Calu3 (cell line): ENCODE measurements at regions not wholly inside any gene's neighbourhood (a gene's known extent, or its start where the extent isn't known, plus 50 kb on each side); places are given as distances from the start of the nearest gene placed in this dataset.
A peak's percentile ranks its signal among the peaks of the same experiment; 100 is the strongest.

Experiments used
- BruUV-seq: library from RNA; stranded (reverse); fragments of 400-500 nt; replicated peaks from 2 replicates; lab custom pipeline; 2021; lab: Mats Ljungman, UMichigan
- CTCF ChIA-PET: fragments of 300-600 bp; sonication (Branson Sonifier 250); formaldehyde crosslinking; loops from one replicate; lab custom pipeline; 2022; ENCODE audit warnings: antibody characterized with exemption; lab: Charles Lee
- DNase-seq: peaks from one replicate; pipeline ENCODE4 v3.0.0; 2022
- H3K27ac Mint-ChIP-seq: one replicate; pipeline ENCODE4 v1.8.0; 2022; ENCODE audit warnings: mixed read lengths; ENCODE audit not compliant: unreplicated experiment
- H3K27me3 Mint-ChIP-seq: one replicate; pipeline ENCODE4 v1.8.0; 2022; ENCODE audit warnings: mixed read lengths; ENCODE audit not compliant: unreplicated experiment
- H3K36me3 Mint-ChIP-seq: one replicate; pipeline ENCODE4 v1.8.0; 2022; ENCODE audit warnings: mild to moderate bottlenecking, moderate library complexity, mixed read lengths; ENCODE audit not compliant: insufficient read depth, unreplicated experiment
- H3K4me1 Mint-ChIP-seq: one replicate; pipeline ENCODE4 v1.8.0; 2022; ENCODE audit warnings: mild to moderate bottlenecking, low read depth, mixed read lengths; ENCODE audit not compliant: unreplicated experiment
- H3K4me3 Mint-ChIP-seq: one replicate; pipeline ENCODE4 v1.8.0; 2022; ENCODE audit warnings: mild to moderate bottlenecking, low read depth, moderate library complexity, mixed read lengths; ENCODE audit not compliant: unreplicated experiment
- H3K9me3 Mint-ChIP-seq: one replicate; pipeline ENCODE4 v1.8.0; 2022; ENCODE audit warnings: low read depth, mixed read lengths; ENCODE audit not compliant: unreplicated experiment
- intact Hi-C: fragments of 100-400 bp; cut with micrococcal nuclease; formaldehyde crosslinking; loops from one replicate; pipeline ENCODE4 v1.10.0; 2022; ENCODE audit not compliant: unreplicated experiment
- TF ChIP-seq, protein P1 (sequence below): fragments of 200-600 bp; IDR thresholded peaks from one replicate; pipeline ENCODE4 v1.8.0; 2022; ENCODE audit warnings: antibody characterized with exemption; ENCODE audit not compliant: unreplicated experiment

DNA sequence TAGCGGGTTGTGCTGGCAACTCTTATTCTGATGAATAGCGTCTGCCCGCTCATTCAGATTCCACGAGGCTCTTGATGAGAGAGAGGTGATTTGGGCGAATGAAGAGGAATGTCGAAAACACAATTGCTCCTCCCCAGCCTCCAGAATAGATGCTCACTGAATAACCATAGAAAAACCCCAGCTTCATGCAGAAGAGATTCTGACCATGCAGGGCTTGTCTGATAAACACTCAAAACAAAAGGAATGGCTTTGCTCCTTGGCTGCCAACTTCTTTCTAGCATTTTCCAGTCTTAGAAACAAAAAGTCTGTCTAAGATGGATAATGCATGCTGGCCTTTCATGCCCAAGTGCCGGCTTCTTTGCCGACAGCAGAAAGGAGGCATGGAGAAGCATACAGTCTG is 569.5 kb downstream of the MN1 start:
- DNase-seq, result no peak
- no peaks in the 10 kb centered on the region for H3K4me1 Mint-ChIP-seq
- TF ChIP-seq, protein P1, sequence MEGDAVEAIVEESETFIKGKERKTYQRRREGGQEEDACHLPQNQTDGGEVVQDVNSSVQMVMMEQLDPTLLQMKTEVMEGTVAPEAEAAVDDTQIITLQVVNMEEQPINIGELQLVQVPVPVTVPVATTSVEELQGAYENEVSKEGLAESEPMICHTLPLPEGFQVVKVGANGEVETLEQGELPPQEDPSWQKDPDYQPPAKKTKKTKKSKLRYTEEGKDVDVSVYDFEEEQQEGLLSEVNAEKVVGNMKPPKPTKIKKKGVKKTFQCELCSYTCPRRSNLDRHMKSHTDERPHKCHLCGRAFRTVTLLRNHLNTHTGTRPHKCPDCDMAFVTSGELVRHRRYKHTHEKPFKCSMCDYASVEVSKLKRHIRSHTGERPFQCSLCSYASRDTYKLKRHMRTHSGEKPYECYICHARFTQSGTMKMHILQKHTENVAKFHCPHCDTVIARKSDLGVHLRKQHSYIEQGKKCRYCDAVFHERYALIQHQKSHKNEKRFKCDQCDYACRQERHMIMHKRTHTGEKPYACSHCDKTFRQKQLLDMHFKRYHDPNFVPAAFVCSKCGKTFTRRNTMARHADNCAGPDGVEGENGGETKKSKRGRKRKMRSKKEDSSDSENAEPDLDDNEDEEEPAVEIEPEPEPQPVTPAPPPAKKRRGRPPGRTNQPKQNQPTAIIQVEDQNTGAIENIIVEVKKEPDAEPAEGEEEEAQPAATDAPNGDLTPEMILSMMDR, result no peak
- intact Hi-C loops, result no loop called here
- no peak overlapping the region for H3K4me3 Mint-ChIP-seq
- CTCF ChIA-PET, result interaction anchor here (0.6 kb wide), 1 partner anchor 90 kb away, joined by 4 read pairs; no protein-coding TSS in a partner anchor
- H3K9me3 Mint-ChIP-seq, result no peaks in the 10 kb centered on the region
- no peaks in the 10 kb centered on the region for H3K27me3 Mint-ChIP-seq
- H3K27ac Mint-ChIP-seq, result no peak overlapping the region
- H3K36me3 Mint-ChIP-seq, result no peaks in the 10 kb centered on the region
- BruUV-seq, result no TSS peak

- no peak for DNase-seq
- intact Hi-C loops, result no loop called here
- H3K27ac Mint-ChIP-seq, result no peak overlapping the region
- no peaks in the 10 kb centered on the region for H3K9me3 Mint-ChIP-seq
- H3K4me3 Mint-ChIP-seq, result no peak overlapping the region
- TF ChIP-seq, protein P1, result no peak
- no peaks in the 10 kb centered on the region for H3K27me3 Mint-ChIP-seq
- peaks cover 10% of the 10 kb centered on the region for H3K36me3 Mint-ChIP-seq
- BruUV-seq, result no TSS peak
- H3K4me1 Mint-ChIP-seq, result peaks cover 26% of the 10 kb centered on the region
- CTCF ChIA-PET, result no interaction called here
Observed at GRCh38 chr22:27237080-27237741, 564.3 kb downstream of the MN1 start.

- intact Hi-C loops, result no loop called here
- CTCF ChIA-PET, result interaction anchor here (0.9 to 1.3 kb wide), 2 partner anchors 9 to 13 kb away, joined by 3 to 5 read pairs; no protein-coding TSS in a partner anchor
Observed at GRCh38 chr22:27238935-27239510, 562.5 kb downstream of the MN1 start.

GRCh38 chr22:27239520-27239919 is 562.0 kb downstream of the MN1 start:
- CTCF ChIA-PET, result interaction anchor here (0.9 to 1.3 kb wide), 3 partner anchors 9 to 13 kb away, joined by 3 to 5 read pairs (median 3); no protein-coding TSS in a partner anchor
- no peaks in the 10 kb centered on the region for H3K9me3 Mint-ChIP-seq
- intact Hi-C loops, result no loop called here
- DNase-seq, result no peak
- no peak overlapping the region for H3K4me3 Mint-ChIP-seq
- H3K27ac Mint-ChIP-seq, result peak overlapping the region; percentile 82
- peaks cover 40% of the 10 kb centered on the region for H3K4me1 Mint-ChIP-seq
- H3K27me3 Mint-ChIP-seq, result no peaks in the 10 kb centered on the region
- BruUV-seq, result no TSS peak
- peaks cover 14% of the 10 kb centered on the region for H3K36me3 Mint-ChIP-seq
- TF ChIP-seq, protein P1, result no peak

More at GRCh38 chr22:27238935-27239510, 562.5 kb downstream of the MN1 start:
- Mint-ChIP-seq H3K36me3 (peaks cover 14% of the 10 kb centered on the region), H3K27ac (peak overlapping the region; percentile 82), H3K4me3 (no peak overlapping the region), H3K27me3 (no peaks in the 10 kb centered on the region), H3K9me3 (no peaks in the 10 kb centered on the region), H3K4me1 (peaks cover 40% of the 10 kb centered on the region)
- peak; percentile 90 for DNase-seq
- BruUV-seq, result no TSS peak
- TF ChIP-seq, protein P1, result no peak
